HL-60 (cell line): ENCODE measurements at regions not wholly inside any gene's neighbourhood (a gene's known extent, or its start where the extent isn't known, plus 50 kb on each side); places are given as distances from the start of the nearest gene placed in this dataset.

Source experiments
- GABPA ChIP-seq: IDR thresholded peaks from 2 replicates; pipeline ENCODE4 v1.6.1; 2012; ENCODE audit warnings: low read depth
- POLR2AphosphoS5 ChIP-seq: IDR thresholded peaks from 2 replicates; pipeline ENCODE4 v1.6.1; 2012; ENCODE audit warnings: low read depth
- SPI1 ChIP-seq: IDR thresholded peaks from 2 replicates; pipeline ENCODE4 v1.6.1; 2012; ENCODE audit warnings: low read depth, mild to moderate bottlenecking, borderline replicate concordance
- TF ChIP-seq, protein P1 (sequence below): IDR thresholded peaks from one replicate; pipeline ENCODE4 v1.5.1; 2011; ENCODE audit warnings: low read length, control low read depth, inconsistent platforms; ENCODE audit not compliant: insufficient read depth
- TF ChIP-seq, protein P2 (sequence below): IDR thresholded peaks from 2 replicates; pipeline ENCODE4 v1.6.1; 2012; ENCODE audit warnings: low read depth; ENCODE audit not compliant: insufficient replicate concordance

DNA sequence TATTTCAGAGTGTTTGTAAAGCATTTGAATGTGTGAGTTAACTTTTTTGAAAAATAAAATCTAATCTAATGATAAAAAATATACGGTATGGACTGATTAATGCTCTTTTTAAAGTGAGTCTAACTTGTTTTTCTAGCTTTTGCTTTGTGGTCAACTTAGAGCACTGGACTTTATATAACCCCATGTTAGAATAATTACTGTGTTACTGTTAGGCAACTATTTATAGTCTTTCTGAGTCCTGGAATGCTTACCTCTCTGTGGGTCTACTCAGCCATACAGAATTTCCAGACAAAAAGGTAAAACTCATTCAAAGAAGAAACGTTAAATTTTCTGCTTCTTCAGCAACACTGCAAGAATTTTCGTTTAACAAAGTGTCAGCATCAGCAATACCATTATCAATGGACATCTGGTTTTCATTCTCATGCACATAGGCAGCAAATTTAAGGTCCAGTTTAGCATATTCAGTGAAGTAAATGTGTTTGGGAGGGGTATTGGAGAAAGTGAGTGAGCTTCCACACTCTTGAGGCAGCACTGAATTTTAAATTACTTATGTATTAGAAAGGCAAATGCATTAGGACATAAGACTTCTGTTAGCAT is 664.7 kb upstream of the NEGR1 start:
- TF ChIP-seq, protein P1, sequence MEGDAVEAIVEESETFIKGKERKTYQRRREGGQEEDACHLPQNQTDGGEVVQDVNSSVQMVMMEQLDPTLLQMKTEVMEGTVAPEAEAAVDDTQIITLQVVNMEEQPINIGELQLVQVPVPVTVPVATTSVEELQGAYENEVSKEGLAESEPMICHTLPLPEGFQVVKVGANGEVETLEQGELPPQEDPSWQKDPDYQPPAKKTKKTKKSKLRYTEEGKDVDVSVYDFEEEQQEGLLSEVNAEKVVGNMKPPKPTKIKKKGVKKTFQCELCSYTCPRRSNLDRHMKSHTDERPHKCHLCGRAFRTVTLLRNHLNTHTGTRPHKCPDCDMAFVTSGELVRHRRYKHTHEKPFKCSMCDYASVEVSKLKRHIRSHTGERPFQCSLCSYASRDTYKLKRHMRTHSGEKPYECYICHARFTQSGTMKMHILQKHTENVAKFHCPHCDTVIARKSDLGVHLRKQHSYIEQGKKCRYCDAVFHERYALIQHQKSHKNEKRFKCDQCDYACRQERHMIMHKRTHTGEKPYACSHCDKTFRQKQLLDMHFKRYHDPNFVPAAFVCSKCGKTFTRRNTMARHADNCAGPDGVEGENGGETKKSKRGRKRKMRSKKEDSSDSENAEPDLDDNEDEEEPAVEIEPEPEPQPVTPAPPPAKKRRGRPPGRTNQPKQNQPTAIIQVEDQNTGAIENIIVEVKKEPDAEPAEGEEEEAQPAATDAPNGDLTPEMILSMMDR = no peak
- no peak for TF ChIP-seq POLR2AphosphoS5
- TF ChIP-seq, protein P2, sequence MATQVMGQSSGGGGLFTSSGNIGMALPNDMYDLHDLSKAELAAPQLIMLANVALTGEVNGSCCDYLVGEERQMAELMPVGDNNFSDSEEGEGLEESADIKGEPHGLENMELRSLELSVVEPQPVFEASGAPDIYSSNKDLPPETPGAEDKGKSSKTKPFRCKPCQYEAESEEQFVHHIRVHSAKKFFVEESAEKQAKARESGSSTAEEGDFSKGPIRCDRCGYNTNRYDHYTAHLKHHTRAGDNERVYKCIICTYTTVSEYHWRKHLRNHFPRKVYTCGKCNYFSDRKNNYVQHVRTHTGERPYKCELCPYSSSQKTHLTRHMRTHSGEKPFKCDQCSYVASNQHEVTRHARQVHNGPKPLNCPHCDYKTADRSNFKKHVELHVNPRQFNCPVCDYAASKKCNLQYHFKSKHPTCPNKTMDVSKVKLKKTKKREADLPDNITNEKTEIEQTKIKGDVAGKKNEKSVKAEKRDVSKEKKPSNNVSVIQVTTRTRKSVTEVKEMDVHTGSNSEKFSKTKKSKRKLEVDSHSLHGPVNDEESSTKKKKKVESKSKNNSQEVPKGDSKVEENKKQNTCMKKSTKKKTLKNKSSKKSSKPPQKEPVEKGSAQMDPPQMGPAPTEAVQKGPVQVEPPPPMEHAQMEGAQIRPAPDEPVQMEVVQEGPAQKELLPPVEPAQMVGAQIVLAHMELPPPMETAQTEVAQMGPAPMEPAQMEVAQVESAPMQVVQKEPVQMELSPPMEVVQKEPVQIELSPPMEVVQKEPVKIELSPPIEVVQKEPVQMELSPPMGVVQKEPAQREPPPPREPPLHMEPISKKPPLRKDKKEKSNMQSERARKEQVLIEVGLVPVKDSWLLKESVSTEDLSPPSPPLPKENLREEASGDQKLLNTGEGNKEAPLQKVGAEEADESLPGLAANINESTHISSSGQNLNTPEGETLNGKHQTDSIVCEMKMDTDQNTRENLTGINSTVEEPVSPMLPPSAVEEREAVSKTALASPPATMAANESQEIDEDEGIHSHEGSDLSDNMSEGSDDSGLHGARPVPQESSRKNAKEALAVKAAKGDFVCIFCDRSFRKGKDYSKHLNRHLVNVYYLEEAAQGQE = no peak
- TF ChIP-seq GABPA = no peak
- TF ChIP-seq SPI1 = no peak
